BE2C (cell line): ENCODE measurements at regions not wholly inside any gene's neighbourhood (a gene's known extent, or its start where the extent isn't known, plus 50 kb on each side); places are given as distances from the start of the nearest gene placed in this dataset.

Experiments
- DNase-seq: peaks from one replicate; pipeline ENCODE4 v3.0.0-alpha.2; 2020
- H3K27me3 ChIP-seq: fragments of 250-450 bp; sonication (Bioruptor Pico); 2 replicates; pipeline ENCODE4 v1.5.1; 2020; ENCODE audit warnings: mild to moderate bottlenecking
- H3K36me3 ChIP-seq: fragments of 250-450 bp; sonication (Bioruptor Pico); 2 replicates; pipeline ENCODE4 v1.5.1; 2020; ENCODE audit warnings: mild to moderate bottlenecking
- H3K4me1 ChIP-seq: fragments of 250-450 bp; sonication (Bioruptor Pico); 2 replicates; pipeline ENCODE4 v1.5.1; 2020
- H3K4me3 ChIP-seq: 2 replicates; pipeline ENCODE4 v1.5.1; 2011; ENCODE audit warnings: low read depth, low read length
- H3K9me3 ChIP-seq: fragments of 250-450 bp; sonication (Bioruptor Pico); 2 replicates; pipeline ENCODE4 v1.5.1; 2020
- CTCF ChIP-seq: IDR thresholded peaks from 2 replicates; pipeline ENCODE4 v1.5.1; 2012; ENCODE audit warnings: mild to moderate bottlenecking, low read depth, low read length

GRCh38 chr3:127419641-127420553 is 132.1 kb upstream of the PRR20G start:
- no peaks in the 10 kb centered on the region for H3K4me1 ChIP-seq
- no peaks in the 10 kb centered on the region for H3K27me3 ChIP-seq
- H3K9me3 ChIP-seq = no peaks in the 10 kb centered on the region
- no peaks in the 10 kb centered on the region for H3K36me3 ChIP-seq
- DNase-seq = no peak
- H3K4me3 ChIP-seq = no peak overlapping the region
- no peak for TF ChIP-seq CTCF

GRCh38 chr3:127419182-127419581 is 131.3 kb upstream of the PRR20G start:
- no peaks in the 10 kb centered on the region for H3K36me3 ChIP-seq
- no peaks in the 10 kb centered on the region for H3K27me3 ChIP-seq
- no peak overlapping the region for H3K4me3 ChIP-seq
- no peaks in the 10 kb centered on the region for H3K4me1 ChIP-seq
- no peaks in the 10 kb centered on the region for H3K9me3 ChIP-seq
- no peak for TF ChIP-seq CTCF
- no peak for DNase-seq

- Histone ChIP-seq H3K36me3 (no peaks in the 10 kb centered on the region), H3K27me3 (no peaks in the 10 kb centered on the region), H3K4me1 (no peaks in the 10 kb centered on the region), H3K9me3 (no peaks in the 10 kb centered on the region), H3K4me3 (no peak overlapping the region)
- DNase-seq = no peak
- no peak for TF ChIP-seq CTCF
Observed at GRCh38 chr3:127418560-127419147, 130.8 kb upstream of the PRR20G start.

GRCh38 chr3:127417709-127418559 is 130.1 kb upstream of the PRR20G start:
- Histone ChIP-seq H3K9me3 (no peaks in the 10 kb centered on the region), H3K36me3 (no peaks in the 10 kb centered on the region), H3K27me3 (no peaks in the 10 kb centered on the region), H3K4me1 (no peaks in the 10 kb centered on the region), H3K4me3 (no peak overlapping the region)
- no peak for DNase-seq
- no peak for TF ChIP-seq CTCF

GRCh38 chr3:127413871-127414270 is 126.0 kb upstream of the PRR20G start:
- no peak for DNase-seq
- H3K4me1 ChIP-seq = peaks cover 13% of the 10 kb centered on the region
- TF ChIP-seq CTCF = no peak
- H3K9me3 ChIP-seq = no peaks in the 10 kb centered on the region
- no peaks in the 10 kb centered on the region for H3K27me3 ChIP-seq
- no peak overlapping the region for H3K4me3 ChIP-seq
- no peaks in the 10 kb centered on the region for H3K36me3 ChIP-seq
